K562 (cell line): ENCODE measurements at regions not wholly inside any gene's neighbourhood (a gene's known extent, or its start where the extent isn't known, plus 50 kb on each side); places are given as distances from the start of the nearest gene placed in this dataset.
A peak's percentile ranks its signal among the peaks of the same experiment; 100 is the strongest.

Experiments
- BMI1 ChIP-seq: fragments of 150-350 bp; IDR thresholded peaks from 2 replicates; pipeline ENCODE4 v1.6.1; 2014; ENCODE audit warnings: low read length
- C11orf30 ChIP-seq: fragments of 450-650 bp; IDR thresholded peaks from 2 replicates; pipeline ENCODE4 v1.6.1; 2016; ENCODE audit warnings: low read depth, mild to moderate bottlenecking
- CREB1 ChIP-seq, 2 experiments: sonication (generic) in 1 of 2; formaldehyde crosslinking in 1 of 2; IDR thresholded peaks; 2 replicates each; pipeline versions ENCODE4 v1.6.1 to v1.8.0; 2012 to 2022; ENCODE audit warnings: inconsistent platforms in 1 of 2, mild to moderate bottlenecking in 1 of 2, missing genetic modification reagents in 1 of 2, moderate library complexity in 1 of 2
- EP400 ChIP-seq: fragments of 450-650 bp; IDR thresholded peaks from 2 replicates; pipeline ENCODE4 v1.6.1; 2017; ENCODE audit warnings: antibody characterized with exemption, mild to moderate bottlenecking, moderate library complexity
- HNRNPL ChIP-seq: fragments of 200-400 bp; formaldehyde crosslinking; IDR thresholded peaks from 2 replicates; pipeline ENCODE4 v1.6.1; 2017; ENCODE audit warnings: low read depth, mild to moderate bottlenecking, low read length
- HNRNPUL1 ChIP-seq: fragments of 200-400 bp; formaldehyde crosslinking; IDR thresholded peaks from 2 replicates; pipeline ENCODE4 v1.6.1; 2017; ENCODE audit warnings: low read length
- KLF16 ChIP-seq: IDR thresholded peaks from 2 replicates; pipeline ENCODE4 v1.6.1; 2016; ENCODE audit warnings: antibody characterized with exemption
- MXI1 ChIP-seq: IDR thresholded peaks from 2 replicates; pipeline ENCODE4 v1.6.1; 2011; ENCODE audit warnings: low read depth, mild to moderate bottlenecking, improper control_type of control experiment, low read length
- PHF20 ChIP-seq: fragments of 450-650 bp; IDR thresholded peaks from 2 replicates; pipeline ENCODE4 v1.6.1; 2018; ENCODE audit not compliant: partially characterized antibody
- POU5F1 ChIP-seq: fragments of 150-350 bp; IDR thresholded peaks from 2 replicates; pipeline ENCODE4 v1.6.1; 2014; ENCODE audit warnings: borderline replicate concordance, low read length, low read depth, mild to moderate bottlenecking; ENCODE audit not compliant: partially characterized antibody
- RAD21 ChIP-seq, 2 experiments: fragments of 250-450 bp in 1 of 2; fragments of 450-650 bp in 1 of 2; sonication (Bioruptor Pico) in 1 of 2; formaldehyde crosslinking in 1 of 2; IDR thresholded peaks in 1 of 2; conservative IDR thresholded peaks in 1 of 2; 2 replicates each; pipeline versions ENCODE4 v1.4.0 to v1.8.0; 2020 to 2022; ENCODE audit warnings: mild to moderate bottlenecking in 2 of 2, moderate library complexity in 1 of 2
- RAD51 ChIP-seq: fragments of 450-650 bp; IDR thresholded peaks from 2 replicates; pipeline ENCODE4 v1.7.1; 2016; ENCODE audit warnings: low read depth, mild to moderate bottlenecking, borderline replicate concordance
- SAFB ChIP-seq: fragments of 200-400 bp; formaldehyde crosslinking; IDR thresholded peaks from 2 replicates; pipeline ENCODE4 v1.6.1; 2017; ENCODE audit warnings: low read depth, low read length, borderline replicate concordance
- SP1 ChIP-seq: sonication (generic); formaldehyde crosslinking; IDR thresholded peaks from 2 replicates; pipeline ENCODE4 v1.8.1; 2022; ENCODE audit warnings: mild to moderate bottlenecking, missing genetic modification reagents
- SRSF9 ChIP-seq: fragments of 200-400 bp; formaldehyde crosslinking; IDR thresholded peaks from 2 replicates; pipeline ENCODE4 v1.6.1; 2017; ENCODE audit warnings: low read depth, low read length, borderline replicate concordance
- TRIM28 ChIP-seq: fragments of 450-650 bp; IDR thresholded peaks from 2 replicates; pipeline ENCODE4 v1.6.1; 2017
- UBTF ChIP-seq, 2 experiments: IDR thresholded peaks; 2 replicates each; pipeline ENCODE4 v1.6.1; 2012; ENCODE audit warnings: improper control_type of control experiment in 2 of 2, low read depth in 2 of 2, low read length in 2 of 2, borderline replicate concordance in 1 of 2
- ZNF197 ChIP-seq: fragments of 200-800 bp; sonication (Bioruptor generic); IDR thresholded peaks from 2 replicates; pipeline ENCODE4 v1.6.1; 2016; ENCODE audit warnings: low read depth, missing genetic modification characterization, missing compliant biosample characterization
- ZNF3 ChIP-seq: fragments of 250-450 bp; sonication (Bioruptor Pico); IDR thresholded peaks from 2 replicates; pipeline ENCODE4 v1.5.0; 2021; ENCODE audit warnings: mild to moderate bottlenecking, moderate library complexity
- TF ChIP-seq, protein P1 (sequence below): fragments of 450-650 bp; IDR thresholded peaks from 2 replicates; pipeline ENCODE4 v1.6.1; 2014; ENCODE audit warnings: low read depth, mild to moderate bottlenecking, moderate library complexity, borderline replicate concordance
- TF ChIP-seq, protein P2 (sequence below): sonication (generic); formaldehyde crosslinking; IDR thresholded peaks from 2 replicates; pipeline ENCODE4 v1.8.0; 2022; ENCODE audit warnings: mild to moderate bottlenecking, missing genetic modification reagents

GRCh38 chr5:89418407-89419085 lies 535.6 kb upstream of the MEF2C start (continued):
- TF ChIP-seq SRSF9 (no peak), RAD51 (no peak), EP400 (no peak), MXI1 (no peak), ZNF197 (CRISPR knock-in tag) (no peak), BMI1 (no peak), UBTF (IDR thresholded peaks at IDR 0.05; ENCODE audit: borderline replicate concordance in 1 of 2, low read depth in 2 of 2, low read length in 2 of 2) (no peak), RAD21 (CRISPR knock-in tag; conservative IDR thresholded peaks at IDR 0.05 in 1 of 2, IDR thresholded peaks at IDR 0.05 in 1 of 2) (no peak), KLF16 (peak; percentile 86), PHF20 (no peak), SAFB (no peak), HNRNPL (no peak), POU5F1 (no peak), SP1 (CRISPR knock-in tag) (no peak; the same call in 1 of the 2 replicates), ZNF3 (CRISPR knock-in tag) (no peak), C11orf30 (peak; percentile 81), CREB1 (IDR thresholded peaks at IDR 0.05) (no peak; the same call in 1 of the 2 replicates), CREB1 (CRISPR knock-in tag; IDR thresholded peaks at IDR 0.05) (no peak), HNRNPUL1 (no peak), TRIM28 (no peak)
- TF ChIP-seq, protein P1, sequence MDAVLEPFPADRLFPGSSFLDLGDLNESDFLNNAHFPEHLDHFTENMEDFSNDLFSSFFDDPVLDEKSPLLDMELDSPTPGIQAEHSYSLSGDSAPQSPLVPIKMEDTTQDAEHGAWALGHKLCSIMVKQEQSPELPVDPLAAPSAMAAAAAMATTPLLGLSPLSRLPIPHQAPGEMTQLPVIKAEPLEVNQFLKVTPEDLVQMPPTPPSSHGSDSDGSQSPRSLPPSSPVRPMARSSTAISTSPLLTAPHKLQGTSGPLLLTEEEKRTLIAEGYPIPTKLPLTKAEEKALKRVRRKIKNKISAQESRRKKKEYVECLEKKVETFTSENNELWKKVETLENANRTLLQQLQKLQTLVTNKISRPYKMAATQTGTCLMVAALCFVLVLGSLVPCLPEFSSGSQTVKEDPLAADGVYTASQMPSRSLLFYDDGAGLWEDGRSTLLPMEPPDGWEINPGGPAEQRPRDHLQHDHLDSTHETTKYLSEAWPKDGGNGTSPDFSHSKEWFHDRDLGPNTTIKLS, result no peak
- TF ChIP-seq, protein P2, sequence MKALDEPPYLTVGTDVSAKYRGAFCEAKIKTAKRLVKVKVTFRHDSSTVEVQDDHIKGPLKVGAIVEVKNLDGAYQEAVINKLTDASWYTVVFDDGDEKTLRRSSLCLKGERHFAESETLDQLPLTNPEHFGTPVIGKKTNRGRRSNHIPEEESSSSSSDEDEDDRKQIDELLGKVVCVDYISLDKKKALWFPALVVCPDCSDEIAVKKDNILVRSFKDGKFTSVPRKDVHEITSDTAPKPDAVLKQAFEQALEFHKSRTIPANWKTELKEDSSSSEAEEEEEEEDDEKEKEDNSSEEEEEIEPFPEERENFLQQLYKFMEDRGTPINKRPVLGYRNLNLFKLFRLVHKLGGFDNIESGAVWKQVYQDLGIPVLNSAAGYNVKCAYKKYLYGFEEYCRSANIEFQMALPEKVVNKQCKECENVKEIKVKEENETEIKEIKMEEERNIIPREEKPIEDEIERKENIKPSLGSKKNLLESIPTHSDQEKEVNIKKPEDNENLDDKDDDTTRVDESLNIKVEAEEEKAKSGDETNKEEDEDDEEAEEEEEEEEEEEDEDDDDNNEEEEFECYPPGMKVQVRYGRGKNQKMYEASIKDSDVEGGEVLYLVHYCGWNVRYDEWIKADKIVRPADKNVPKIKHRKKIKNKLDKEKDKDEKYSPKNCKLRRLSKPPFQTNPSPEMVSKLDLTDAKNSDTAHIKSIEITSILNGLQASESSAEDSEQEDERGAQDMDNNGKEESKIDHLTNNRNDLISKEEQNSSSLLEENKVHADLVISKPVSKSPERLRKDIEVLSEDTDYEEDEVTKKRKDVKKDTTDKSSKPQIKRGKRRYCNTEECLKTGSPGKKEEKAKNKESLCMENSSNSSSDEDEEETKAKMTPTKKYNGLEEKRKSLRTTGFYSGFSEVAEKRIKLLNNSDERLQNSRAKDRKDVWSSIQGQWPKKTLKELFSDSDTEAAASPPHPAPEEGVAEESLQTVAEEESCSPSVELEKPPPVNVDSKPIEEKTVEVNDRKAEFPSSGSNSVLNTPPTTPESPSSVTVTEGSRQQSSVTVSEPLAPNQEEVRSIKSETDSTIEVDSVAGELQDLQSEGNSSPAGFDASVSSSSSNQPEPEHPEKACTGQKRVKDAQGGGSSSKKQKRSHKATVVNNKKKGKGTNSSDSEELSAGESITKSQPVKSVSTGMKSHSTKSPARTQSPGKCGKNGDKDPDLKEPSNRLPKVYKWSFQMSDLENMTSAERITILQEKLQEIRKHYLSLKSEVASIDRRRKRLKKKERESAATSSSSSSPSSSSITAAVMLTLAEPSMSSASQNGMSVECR, result no peak
